K562 (cell line): ENCODE measurements at regions not wholly inside any gene's neighbourhood (a gene's known extent, or its start where the extent isn't known, plus 50 kb on each side); places are given as distances from the start of the nearest gene placed in this dataset.

Experiments used
- ARHGAP35 ChIP-seq: fragments of 450-650 bp; IDR thresholded peaks from 2 replicates; pipeline ENCODE4 v1.6.1; 2018; ENCODE audit not compliant: partially characterized antibody
- ARID3B ChIP-seq: fragments of 250-450 bp; sonication (Bioruptor Pico); IDR thresholded peaks from 2 replicates; pipeline ENCODE4 v1.4.0; 2020; ENCODE audit warnings: borderline replicate concordance
- CCAR2 ChIP-seq: fragments of 200-400 bp; formaldehyde crosslinking; IDR thresholded peaks from 2 replicates; pipeline ENCODE4 v1.6.1; 2017; ENCODE audit warnings: mild to moderate bottlenecking, low read depth, low read length
- ELF1 ChIP-seq: fragments of 200-800 bp; sonication (Bioruptor generic); IDR thresholded peaks from 2 replicates; pipeline ENCODE4 v1.6.1; 2016; ENCODE audit warnings: missing genetic modification characterization, missing compliant biosample characterization
- FOXJ2 ChIP-seq: fragments of 200-800 bp; sonication (Bioruptor generic); IDR thresholded peaks from 2 replicates; pipeline ENCODE4 v1.6.1; 2016; ENCODE audit warnings: missing genetic modification characterization, missing compliant biosample characterization
- HIVEP1 ChIP-seq: fragments of 250-450 bp; sonication (Bioruptor Pico); IDR thresholded peaks from 2 replicates; pipeline ENCODE4 v1.4.0; 2020; ENCODE audit warnings: mild to moderate bottlenecking
- JUN ChIP-seq, 2 experiments: sonication (generic) in 1 of 2; formaldehyde crosslinking in 1 of 2; IDR thresholded peaks; 2 replicates each; pipeline versions ENCODE4 v1.6.1 to v1.8.0; 2012 to 2022; ENCODE audit warnings: borderline replicate concordance in 2 of 2, mild to moderate bottlenecking in 2 of 2, improper control_type of control experiment in 1 of 2, low read depth in 1 of 2, low read length in 1 of 2, missing genetic modification reagents in 1 of 2
- JUND ChIP-seq, 2 experiments: IDR thresholded peaks; 2 replicates in 1 of 2; 3 replicates in 1 of 2; pipeline ENCODE4 v1.6.1; 2011; ENCODE audit warnings: borderline replicate concordance in 2 of 2, low read depth in 2 of 2, low read length in 2 of 2, improper control_type of control experiment in 1 of 2, missing biosample characterization in 1 of 2, missing genetic modification characterization in 1 of 2, missing genetic modification reagents in 1 of 2
- PHTF2 ChIP-seq: fragments of 250-450 bp; sonication (Bioruptor Pico); IDR thresholded peaks from 2 replicates; pipeline ENCODE4 v1.5.0; 2021; ENCODE audit warnings: mild to moderate bottlenecking
- PURB ChIP-seq: sonication (generic); formaldehyde crosslinking; IDR thresholded peaks from 2 replicates; pipeline ENCODE4 v1.9.0; 2021; ENCODE audit warnings: low read depth, mild to moderate bottlenecking, missing genetic modification reagents
- ZBTB11 ChIP-seq, 3 experiments: fragments of 200-800 bp in 1 of 3; fragments of 250-450 bp in 1 of 3; fragments of 450-650 bp in 1 of 3; sonication (Bioruptor Pico) in 1 of 3; sonication (Bioruptor generic) in 1 of 3; formaldehyde crosslinking in 1 of 3; IDR thresholded peaks; 2 replicates each; pipeline versions ENCODE4 v1.6.1 to v1.8.0; 2016 to 2022; ENCODE audit warnings: mild to moderate bottlenecking in 2 of 3, missing genetic modification characterization in 2 of 3, missing compliant biosample characterization in 1 of 3, moderate library complexity in 1 of 3
- ZBTB49 ChIP-seq: sonication (generic); formaldehyde crosslinking; IDR thresholded peaks from 2 replicates; pipeline ENCODE4 v1.8.0; 2022; ENCODE audit warnings: missing genetic modification reagents, mild to moderate bottlenecking, borderline replicate concordance
- ZNF165 ChIP-seq: fragments of 250-450 bp; sonication (Bioruptor Pico); IDR thresholded peaks from 2 replicates; pipeline ENCODE4 v1.4.0; 2020; ENCODE audit warnings: borderline replicate concordance
- ZNF197 ChIP-seq: fragments of 200-800 bp; sonication (Bioruptor generic); IDR thresholded peaks from 2 replicates; pipeline ENCODE4 v1.6.1; 2016; ENCODE audit warnings: low read depth, missing genetic modification characterization, missing compliant biosample characterization
- ZNF263 ChIP-seq: sonication (generic); formaldehyde crosslinking; IDR thresholded peaks from 2 replicates; pipeline ENCODE4 v1.8.0; 2022; ENCODE audit warnings: mild to moderate bottlenecking, missing genetic modification reagents, borderline replicate concordance
- ZNF408 ChIP-seq: fragments of 250-450 bp; sonication (Bioruptor Pico); IDR thresholded peaks from 2 replicates; pipeline ENCODE4 v1.4.0; 2020; ENCODE audit warnings: low read depth, mild to moderate bottlenecking, moderate library complexity
- ZNF444 ChIP-seq: fragments of 250-450 bp; sonication (Bioruptor Pico); IDR thresholded peaks from 2 replicates; pipeline ENCODE4 v1.4.0; 2020; ENCODE audit warnings: mild to moderate bottlenecking, moderate library complexity
- ZNF830 ChIP-seq: fragments of 250-450 bp; sonication (Bioruptor Pico); IDR thresholded peaks from 2 replicates; pipeline ENCODE4 v1.5.0; 2021; ENCODE audit warnings: mild to moderate bottlenecking

- TF ChIP-seq ZBTB11 (CRISPR knock-in tag; IDR thresholded peaks at IDR 0.05) (peak in 1 of 3 experiments; percentile 57; a peak in 1 of 6 replicates), ZNF408 (CRISPR knock-in tag) (no peak), ZNF165 (CRISPR knock-in tag) (no peak), ZNF263 (CRISPR knock-in tag) (no peak), ARID3B (CRISPR knock-in tag) (no peak), FOXJ2 (tag) (no peak), PHTF2 (CRISPR knock-in tag) (no peak), CCAR2 (no peak), ARHGAP35 (no peak), JUN (IDR thresholded peaks at IDR 0.05; ENCODE audit: borderline replicate concordance, low read depth, low read length) (peak; percentile 92), JUN (CRISPR knock-in tag; IDR thresholded peaks at IDR 0.05; ENCODE audit: borderline replicate concordance) (no peak), ELF1 (tag) (no peak; the same call in 1 of the 2 replicates), JUND (IDR thresholded peaks at IDR 0.05; ENCODE audit: borderline replicate concordance, low read depth, low read length) (peak; percentile 96), JUND (tag; IDR thresholded peaks at IDR 0.05; ENCODE audit: borderline replicate concordance, low read depth, low read length) (peak; percentile 84; the same call in 1 of the 3 replicates), PURB (CRISPR knock-in tag) (no peak), ZNF830 (CRISPR knock-in tag) (no peak), ZNF197 (CRISPR knock-in tag) (no peak; the same call in 1 of the 2 replicates), ZNF444 (CRISPR knock-in tag) (no peak), ZBTB49 (CRISPR knock-in tag) (no peak), HIVEP1 (CRISPR knock-in tag) (no peak)
Observed at GRCh38 chr21:35482933-35483662, 434.0 kb upstream of the RUNX1 start (continued).
